Urinary bladder (tissue), 3 donors: ENCODE measurements at regions not wholly inside any gene's neighbourhood (a gene's known extent, or its start where the extent isn't known, plus 50 kb on each side); places are given as distances from the start of the nearest gene placed in this dataset.

Source experiments
- DNase-seq: peaks from one replicate; pipeline ENCODE4 v3.0.0-alpha.2; 2015; ENCODE audit errors: extremely low spot score
- H3K27ac ChIP-seq: one replicate; pipeline ENCODE4 v1.5.1; 2013; ENCODE audit warnings: low read depth, mild to moderate bottlenecking, moderate library complexity
- H3K36me3 ChIP-seq: one replicate; pipeline ENCODE4 v1.6.1; 2013; ENCODE audit warnings: mild to moderate bottlenecking, moderate library complexity; ENCODE audit not compliant: insufficient read depth
- H3K4me1 ChIP-seq: one replicate; pipeline ENCODE4 v1.6.1; 2013; ENCODE audit warnings: mild to moderate bottlenecking, moderate library complexity; ENCODE audit not compliant: insufficient read depth
- H3K4me3 ChIP-seq: one replicate; pipeline ENCODE4 v1.5.1; 2013; ENCODE audit warnings: low read depth, low read length
- WGBS: extraction: QIAGEN DNeasy Blood & Tissue Kit; methylation state at CpG from one replicate; pipeline ENCODE4 v1.1.7; 2013; 5-methylcytosine and 5-hydroxymethylcytosine counted together
- donor health status: healthy with polysubstance abuse.
- donor health status: healthy.

GRCh38 chr13:76148374-76148773 lies 512.2 kb downstream of the LMO7 start:
- no peak overlapping the region for H3K27ac ChIP-seq
- H3K4me1 ChIP-seq: no peaks in the 10 kb centered on the region
- no peak overlapping the region for H3K4me3 ChIP-seq
- DNase-seq: no peak
- no peaks in the 10 kb centered on the region for H3K36me3 ChIP-seq

- Histone ChIP-seq H3K36me3 (no peaks in the 10 kb centered on the region), H3K4me3 (no peak overlapping the region), H3K4me1 (no peaks in the 10 kb centered on the region), H3K27ac (no peak overlapping the region)
- WGBS: 90% methylated on average over 1 of the region's 1 CpG
- DNase-seq: no peak
Measured at GRCh38 chr13:76132532-76132931, 496.4 kb downstream of the LMO7 start.

DNA sequence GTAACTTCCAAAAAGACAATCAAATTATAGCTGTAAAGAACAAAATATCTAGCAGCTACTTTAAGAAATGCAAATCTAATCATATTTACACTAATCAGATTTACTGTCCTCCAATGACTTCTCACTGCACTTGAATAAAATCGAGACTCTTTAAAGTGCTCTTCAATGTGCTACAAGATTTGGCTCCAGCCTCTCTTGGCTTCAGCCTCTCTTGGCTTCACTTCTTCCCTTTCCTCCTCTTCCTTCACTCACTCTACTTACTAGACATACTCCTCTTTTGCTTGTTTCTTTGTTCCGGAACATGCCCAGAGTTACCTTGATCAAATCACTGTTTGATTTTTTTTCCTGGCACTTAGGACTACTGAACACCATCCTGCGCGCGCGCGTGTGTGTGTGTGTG lies 495.4 kb downstream of the LMO7 start:
- no peaks in the 10 kb centered on the region for H3K4me1 ChIP-seq
- no peak overlapping the region for H3K4me3 ChIP-seq
- no peak overlapping the region for H3K27ac ChIP-seq
- H3K36me3 ChIP-seq: no peaks in the 10 kb centered on the region
- DNase-seq: no peak
- 77% methylated on average over 7 of the region's 7 CpGs for WGBS

GRCh38 chr13:76129305-76130000 lies 493.3 kb downstream of the LMO7 start:
- no peaks in the 10 kb centered on the region for H3K4me1 ChIP-seq
- DNase-seq: no peak
- 49% methylated on average over 6 of the region's 6 CpGs for WGBS
- H3K4me3 ChIP-seq: no peak overlapping the region
- H3K27ac ChIP-seq: no peak overlapping the region
- no peaks in the 10 kb centered on the region for H3K36me3 ChIP-seq

DNA sequence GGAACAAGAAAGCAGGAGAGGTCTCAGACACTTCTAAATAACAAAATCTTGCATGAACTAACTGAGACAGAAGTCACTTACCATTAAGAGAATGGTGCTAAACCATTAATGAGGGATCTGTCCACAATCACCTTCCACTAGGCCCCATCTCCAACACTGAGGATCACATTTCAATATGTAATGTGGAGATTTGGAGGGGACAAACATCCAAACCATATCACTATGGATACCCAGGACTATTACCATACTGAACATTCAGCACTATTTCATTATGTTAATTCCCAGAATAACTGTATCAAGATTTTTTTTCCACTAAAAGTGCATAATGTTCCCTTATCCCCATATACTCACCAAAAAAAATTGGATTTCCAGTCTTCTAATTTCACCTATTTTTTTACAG lies 491.8 kb downstream of the LMO7 start:
- no peaks in the 10 kb centered on the region for H3K4me1 ChIP-seq
- H3K4me3 ChIP-seq: no peak overlapping the region
- no peaks in the 10 kb centered on the region for H3K36me3 ChIP-seq
- H3K27ac ChIP-seq: no peak overlapping the region
- no peak for DNase-seq

DNA sequence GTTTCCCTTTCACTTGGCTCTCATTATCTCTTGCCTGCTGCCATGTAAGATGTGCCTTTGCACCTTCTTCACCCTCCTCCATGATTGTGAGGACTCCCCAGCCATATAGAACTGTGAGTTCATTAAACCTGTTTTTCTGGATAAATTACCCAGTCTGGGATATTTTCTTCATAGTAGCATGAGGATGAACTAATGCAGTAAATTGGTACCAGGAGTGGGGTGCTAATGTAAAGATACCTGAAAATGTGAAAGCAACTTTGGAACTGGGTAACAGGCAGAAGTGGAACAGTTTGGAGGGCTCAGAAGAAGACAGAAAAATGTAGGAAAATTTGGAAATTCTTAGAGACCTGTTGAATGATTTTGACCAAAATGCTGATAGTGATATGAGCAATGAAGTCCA lies 487.4 kb downstream of the LMO7 start:
- no peaks in the 10 kb centered on the region for H3K36me3 ChIP-seq
- H3K4me3 ChIP-seq: no peak overlapping the region
- no peaks in the 10 kb centered on the region for H3K4me1 ChIP-seq
- no peak for DNase-seq
- no peak overlapping the region for H3K27ac ChIP-seq

DNA sequence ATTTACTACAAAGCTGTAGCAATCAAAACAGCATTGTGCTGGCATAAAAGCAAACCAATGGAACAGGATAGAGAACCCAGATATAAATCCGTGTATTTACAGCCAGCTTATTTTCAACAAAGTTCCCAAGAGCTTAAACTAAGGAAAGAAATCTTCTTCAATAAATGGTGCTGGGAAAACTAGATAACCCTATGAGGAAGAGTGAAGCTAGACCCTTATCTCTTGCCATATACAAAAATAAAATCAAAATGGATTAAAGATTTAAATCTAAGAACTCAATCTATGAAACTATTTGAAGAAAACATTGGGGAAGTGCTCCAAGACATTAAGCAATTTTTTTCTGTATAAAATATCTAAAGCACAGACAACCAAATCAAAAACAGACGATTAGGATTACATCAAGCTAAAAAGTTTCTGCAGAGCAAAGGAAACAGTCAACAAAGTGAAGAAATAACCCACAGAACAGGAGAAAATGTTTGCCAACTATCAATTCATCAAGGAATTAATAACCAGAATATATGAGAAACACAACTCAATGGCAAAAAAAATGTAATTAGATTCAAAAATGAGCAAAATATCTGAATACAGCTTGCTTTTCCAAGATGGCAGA lies 480.7 kb downstream of the LMO7 start:
- Histone ChIP-seq H3K27ac (no peak overlapping the region), H3K36me3 (no peaks in the 10 kb centered on the region), H3K4me3 (no peak overlapping the region), H3K4me1 (no peaks in the 10 kb centered on the region)
- no peak for DNase-seq
- WGBS: 34% methylated on average over 2 of the region's 2 CpGs

DNA sequence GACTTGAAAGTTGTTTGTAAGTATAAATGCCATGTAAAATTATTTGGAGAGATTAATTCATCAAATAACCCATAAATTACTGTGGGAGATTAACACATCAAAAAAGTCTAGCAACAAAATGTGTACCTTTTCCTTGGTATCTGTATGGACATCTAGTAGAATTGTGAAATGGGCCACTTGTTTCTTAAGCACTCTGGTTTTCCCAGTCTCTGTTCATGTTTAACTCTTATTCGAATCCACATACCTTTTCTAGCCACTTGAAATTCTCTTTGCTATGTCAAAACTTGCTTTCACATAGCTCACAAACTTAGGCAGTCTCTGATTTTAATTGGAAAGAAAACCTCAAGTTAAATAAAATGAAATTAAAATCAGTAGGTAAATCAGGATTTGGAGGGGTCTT lies 470.6 kb downstream of the LMO7 start:
- Histone ChIP-seq H3K27ac (no peak overlapping the region), H3K4me3 (no peak overlapping the region), H3K36me3 (no peaks in the 10 kb centered on the region), H3K4me1 (no peaks in the 10 kb centered on the region)
- 30% methylated on average over 1 of the region's 1 CpG for WGBS
- DNase-seq: no peak

DNA sequence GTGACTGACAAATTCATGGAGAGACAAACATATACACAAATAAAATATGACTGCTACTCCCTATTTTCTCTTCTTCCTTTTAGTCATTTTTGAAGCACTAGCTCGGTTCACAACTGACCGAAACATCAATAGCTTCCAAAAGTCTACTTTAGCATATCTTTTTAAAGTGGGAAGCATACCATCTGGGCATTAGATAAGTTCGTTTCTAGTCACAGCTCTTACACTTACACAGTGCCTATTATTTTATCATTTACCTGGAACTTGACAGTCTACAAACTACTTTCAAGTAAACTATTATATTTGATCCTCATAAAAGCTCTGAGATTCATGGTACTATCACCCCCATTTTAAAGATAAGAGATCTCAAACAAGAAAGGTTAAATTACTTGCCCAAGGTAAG lies 458.5 kb downstream of the LMO7 start:
- Histone ChIP-seq H3K4me1 (no peaks in the 10 kb centered on the region), H3K4me3 (no peak overlapping the region), H3K36me3 (no peaks in the 10 kb centered on the region), H3K27ac (no peak overlapping the region)
- DNase-seq: no peak
- 86% methylated on average over 3 of the region's 3 CpGs for WGBS

- no peak overlapping the region for H3K4me3 ChIP-seq
- H3K36me3 ChIP-seq: no peaks in the 10 kb centered on the region
- no peak for DNase-seq
- WGBS: 52% methylated on average over 4 of the region's 4 CpGs
- H3K27ac ChIP-seq: no peak overlapping the region
- H3K4me1 ChIP-seq: no peaks in the 10 kb centered on the region
Measured at GRCh38 chr13:76091076-76091475, 454.9 kb downstream of the LMO7 start.

- Histone ChIP-seq H3K36me3 (no peaks in the 10 kb centered on the region), H3K4me1 (no peaks in the 10 kb centered on the region), H3K4me3 (no peak overlapping the region), H3K27ac (no peak overlapping the region)
- no peak for DNase-seq
- WGBS: 97% methylated on average over 1 of the region's 1 CpG
Measured at GRCh38 chr13:76086729-76087128, 450.6 kb downstream of the LMO7 start.

DNA sequence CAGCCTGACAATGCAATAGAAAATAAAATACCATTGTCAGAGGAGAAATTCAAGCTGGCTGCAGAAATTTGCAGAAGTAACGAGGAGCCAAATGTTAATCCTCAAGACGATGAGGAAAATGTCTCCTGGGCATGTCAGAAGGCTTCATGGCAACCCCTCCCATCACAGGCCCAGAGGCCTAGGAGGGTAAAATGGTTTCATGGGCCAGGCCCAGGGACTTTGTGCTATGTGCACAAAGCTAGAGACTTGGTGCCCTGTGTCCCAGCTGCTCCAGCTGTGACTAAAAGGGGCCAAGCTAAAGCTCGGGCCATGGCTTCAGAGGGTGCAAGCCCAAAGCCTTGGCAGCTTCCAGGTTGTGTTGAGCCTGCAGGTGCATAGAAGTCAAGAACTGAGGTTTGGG lies 431.7 kb downstream of the LMO7 start:
- 88% methylated on average over 3 of the region's 3 CpGs for WGBS

GRCh38 chr13:76053181-76053580 lies 417.1 kb downstream of the LMO7 start:
- H3K4me3 ChIP-seq: no peak overlapping the region
- WGBS: 84% methylated on average over 1 of the region's 1 CpG
- no peak for DNase-seq
- H3K27ac ChIP-seq: no peak overlapping the region
- H3K4me1 ChIP-seq: no peaks in the 10 kb centered on the region
- no peaks in the 10 kb centered on the region for H3K36me3 ChIP-seq

More for the DNA sequence above, 431.7 kb downstream of the LMO7 start:
- H3K27ac ChIP-seq: no peak overlapping the region
- H3K4me3 ChIP-seq: no peak overlapping the region
- no peak for DNase-seq
- no peaks in the 10 kb centered on the region for H3K4me1 ChIP-seq
- H3K36me3 ChIP-seq: no peaks in the 10 kb centered on the region

DNA sequence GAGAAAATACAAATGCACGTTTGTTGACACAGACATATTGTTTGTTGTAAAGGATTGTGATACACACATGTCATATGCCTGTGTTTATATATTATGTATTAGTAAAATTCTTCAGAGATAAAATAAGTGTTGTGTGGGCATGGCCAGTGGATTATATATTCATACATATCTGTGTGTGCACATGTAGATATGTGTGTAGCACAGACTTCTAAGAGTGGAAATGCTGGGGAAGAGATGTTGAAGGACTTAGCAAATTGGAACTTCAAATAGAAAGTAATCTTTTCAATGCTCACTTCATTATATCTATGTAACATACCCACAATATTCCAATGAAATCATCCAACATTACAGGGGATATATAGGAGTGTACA lies 413.2 kb downstream of the LMO7 start:
- WGBS: 52% methylated on average over 1 of the region's 1 CpG
- H3K4me1 ChIP-seq: no peaks in the 10 kb centered on the region
- H3K36me3 ChIP-seq: no peaks in the 10 kb centered on the region
- no peak for DNase-seq
- H3K27ac ChIP-seq: no peak overlapping the region
- no peak overlapping the region for H3K4me3 ChIP-seq
